Adipocyte (in vitro differentiated cells): ENCODE measurements at regions not wholly inside any gene's neighbourhood (a gene's known extent, or its start where the extent isn't known, plus 50 kb on each side); places are given as distances from the start of the nearest gene placed in this dataset.
A peak's percentile ranks its signal among the peaks of the same experiment; 100 is the strongest.

Experiments
- DNase-seq: peaks from one replicate; pipeline ENCODE4 v3.0.0-alpha.2; 2015; ENCODE audit warnings: low read depth
- H3K27me3 ChIP-seq: replicated peaks from 2 replicates; pipeline ENCODE4 v1.7.0; 2013; ENCODE audit warnings: mild to moderate bottlenecking, low read length, moderate library complexity; ENCODE audit not compliant: control insufficient read depth, insufficient read depth
- H3K36me3 ChIP-seq: 2 replicates; pipeline ENCODE4 v1.7.0; 2013; ENCODE audit warnings: low read length, mild to moderate bottlenecking, moderate library complexity; ENCODE audit not compliant: control insufficient read depth, insufficient read depth, severe bottlenecking
- H3K4me1 ChIP-seq: 2 replicates; pipeline ENCODE4 v1.7.0; 2013; ENCODE audit warnings: mild to moderate bottlenecking, low read length, moderate library complexity; ENCODE audit not compliant: control insufficient read depth, insufficient read depth
- H3K4me3 ChIP-seq: 2 replicates; pipeline ENCODE4 v1.7.0; 2013; ENCODE audit warnings: mild to moderate bottlenecking, low read length, moderate library complexity
- H3K9ac ChIP-seq: 2 replicates; pipeline ENCODE4 v1.7.0; 2013; ENCODE audit warnings: mild to moderate bottlenecking, low read length, moderate library complexity
- H3K9me3 ChIP-seq: 2 replicates; pipeline ENCODE4 v1.7.0; 2013; ENCODE audit warnings: mild to moderate bottlenecking, low read length, moderate library complexity; ENCODE audit not compliant: control insufficient read depth

GRCh38 chr20:60064554-60065196, 106.5 kb downstream of the CDH26 start:
- DNase-seq, result no peak
- no peak overlapping the region for H3K9ac ChIP-seq
- peaks cover 32% of the 10 kb centered on the region for H3K4me1 ChIP-seq
- no peaks in the 10 kb centered on the region for H3K36me3 ChIP-seq
- peaks cover 27% of the 10 kb centered on the region for H3K27me3 ChIP-seq
- H3K4me3 ChIP-seq, result no peak overlapping the region
- peaks cover 16% of the 10 kb centered on the region for H3K9me3 ChIP-seq

GRCh38 chr20:60065741-60066437, 107.7 kb downstream of the CDH26 start:
- Histone ChIP-seq H3K36me3 (no peaks in the 10 kb centered on the region), H3K4me3 (no peak overlapping the region), H3K9ac (no peak overlapping the region), H3K27me3 (peaks cover 38% of the 10 kb centered on the region), H3K4me1 (peaks cover 22% of the 10 kb centered on the region), H3K9me3 (peaks cover 16% of the 10 kb centered on the region)
- DNase-seq, result no peak

DNA sequence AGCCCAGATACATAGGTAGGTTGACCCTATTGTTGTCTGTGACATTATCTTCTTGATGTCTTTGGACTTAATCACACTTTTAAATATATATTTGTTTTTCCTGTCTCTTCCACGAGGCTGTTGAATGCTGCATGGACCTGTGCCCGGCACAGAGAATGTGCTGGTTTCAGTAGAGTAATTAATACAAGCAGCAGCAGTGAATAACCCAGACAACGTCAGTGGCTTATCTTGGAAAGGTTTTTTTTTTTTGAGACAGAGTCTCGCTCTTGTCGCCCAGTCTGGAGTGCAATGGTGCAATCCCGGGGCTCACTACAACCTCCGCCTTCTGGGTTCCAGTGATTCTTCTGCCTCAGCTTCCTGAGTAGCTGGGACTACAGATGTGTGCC, 108.2 kb downstream of the CDH26 start:
- peaks cover 16% of the 10 kb centered on the region for H3K9me3 ChIP-seq
- no peak overlapping the region for H3K9ac ChIP-seq
- DNase-seq, result no peak
- no peaks in the 10 kb centered on the region for H3K36me3 ChIP-seq
- no peak overlapping the region for H3K4me3 ChIP-seq
- peaks cover 19% of the 10 kb centered on the region for H3K4me1 ChIP-seq
- peaks cover 43% of the 10 kb centered on the region for H3K27me3 ChIP-seq

DNA sequence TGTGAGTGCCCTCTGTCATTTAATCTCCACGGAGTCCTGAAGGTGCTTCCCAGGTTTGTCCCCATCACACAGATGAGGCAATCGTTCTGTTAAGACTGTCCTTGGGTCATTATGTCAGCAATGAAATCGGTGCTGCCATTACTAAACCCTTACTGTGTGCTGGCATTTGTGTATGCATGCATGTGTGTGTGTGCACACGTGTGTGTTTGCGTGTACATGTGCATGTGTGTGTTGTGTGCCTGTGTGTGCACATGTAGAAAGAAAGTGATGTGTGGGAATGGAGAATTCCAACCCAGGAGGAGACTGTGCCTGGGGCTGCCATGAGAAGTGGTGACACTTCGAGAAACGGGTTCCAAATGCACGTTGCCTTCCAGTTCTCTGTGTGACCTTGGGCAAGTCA, 110.3 kb downstream of the CDH26 start:
- Histone ChIP-seq H3K9me3 (peaks cover 25% of the 10 kb centered on the region), H3K27me3 (peaks cover 43% of the 10 kb centered on the region), H3K9ac (no peak overlapping the region), H3K36me3 (no peaks in the 10 kb centered on the region), H3K4me3 (no peak overlapping the region), H3K4me1 (peaks cover 4% of the 10 kb centered on the region)
- no peak for DNase-seq

DNA sequence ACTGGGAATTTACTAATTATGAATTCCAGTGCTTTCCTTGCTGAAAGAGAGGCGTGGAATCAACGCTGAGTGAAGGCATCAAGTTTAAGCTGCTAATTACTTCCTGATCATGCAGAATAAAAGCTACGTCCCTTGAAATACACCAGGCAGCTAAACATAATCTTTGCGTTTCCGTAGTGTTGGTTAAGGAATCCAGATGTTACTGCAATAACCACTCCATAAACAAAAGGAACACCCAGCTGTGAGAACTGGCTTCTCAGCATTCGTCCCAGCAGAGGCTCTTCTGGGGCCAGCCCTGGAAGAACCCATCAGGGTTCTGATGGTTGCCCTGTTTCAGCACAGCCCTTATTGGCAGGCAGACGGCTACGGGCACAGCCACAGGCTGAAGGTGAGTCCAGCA, 111.4 kb downstream of the CDH26 start:
- no peak for DNase-seq
- Histone ChIP-seq H3K4me1 (no peaks in the 10 kb centered on the region), H3K27me3 (peaks cover 43% of the 10 kb centered on the region), H3K36me3 (no peaks in the 10 kb centered on the region), H3K4me3 (no peak overlapping the region), H3K9me3 (peaks cover 25% of the 10 kb centered on the region), H3K9ac (no peak overlapping the region)

- no peak for DNase-seq
- Histone ChIP-seq H3K4me3 (no peak overlapping the region), H3K9ac (no peak overlapping the region), H3K9me3 (peaks cover 20% of the 10 kb centered on the region), H3K4me1 (no peaks in the 10 kb centered on the region), H3K27me3 (peaks cover 40% of the 10 kb centered on the region), H3K36me3 (no peaks in the 10 kb centered on the region)
Measured at GRCh38 chr20:60070791-60071190, 112.6 kb downstream of the CDH26 start.

DNA sequence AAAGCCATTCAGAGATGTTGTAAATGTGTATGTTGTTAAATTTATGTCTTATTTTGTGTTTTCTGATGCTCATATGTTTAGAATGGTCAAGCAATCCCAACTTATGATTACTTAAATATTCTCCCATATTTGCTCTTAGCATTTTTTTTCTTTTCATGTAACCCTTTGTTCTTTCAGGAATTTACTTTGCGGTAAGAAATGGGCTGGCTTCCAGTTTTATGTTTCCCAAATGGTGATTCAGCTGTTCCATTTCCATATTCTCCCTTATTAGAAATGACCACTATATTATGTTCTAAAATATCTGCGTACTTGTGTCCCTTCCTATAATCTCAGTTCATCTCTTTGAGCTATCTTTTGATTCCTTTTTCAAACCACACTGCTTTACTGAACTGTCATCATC, 113.7 kb downstream of the CDH26 start:
- no peak for DNase-seq
- H3K9ac ChIP-seq, result no peak overlapping the region
- no peak overlapping the region for H3K4me3 ChIP-seq
- H3K4me1 ChIP-seq, result no peaks in the 10 kb centered on the region
- no peaks in the 10 kb centered on the region for H3K36me3 ChIP-seq
- H3K27me3 ChIP-seq, result peaks cover 40% of the 10 kb centered on the region
- peaks cover 11% of the 10 kb centered on the region for H3K9me3 ChIP-seq

DNA sequence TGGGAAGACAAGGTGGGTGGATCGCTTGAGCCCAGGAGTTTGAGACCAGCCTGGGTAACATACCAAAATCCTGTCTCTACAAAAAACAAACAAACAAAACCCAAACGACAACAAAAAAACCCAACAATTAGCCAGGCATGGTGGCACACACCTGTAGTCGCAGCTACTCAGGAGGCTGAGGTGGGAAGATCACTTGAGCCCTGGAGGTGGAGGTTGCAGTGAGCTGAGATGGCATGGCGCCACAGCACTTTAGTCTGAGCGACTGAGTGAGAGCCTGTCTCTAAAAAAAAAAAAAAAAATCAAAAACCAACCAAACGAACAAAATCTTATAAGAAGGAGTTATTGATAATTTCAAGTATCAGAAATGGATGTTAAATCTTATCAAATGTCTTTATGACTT, 114.9 kb downstream of the CDH26 start:
- H3K27me3 ChIP-seq, result peaks cover 36% of the 10 kb centered on the region
- no peaks in the 10 kb centered on the region for H3K36me3 ChIP-seq
- H3K4me3 ChIP-seq, result no peak overlapping the region
- peaks cover 11% of the 10 kb centered on the region for H3K9me3 ChIP-seq
- H3K9ac ChIP-seq, result no peak overlapping the region
- DNase-seq, result no peak
- H3K4me1 ChIP-seq, result no peaks in the 10 kb centered on the region

GRCh38 chr20:60073504-60073903, 115.3 kb downstream of the CDH26 start:
- Histone ChIP-seq H3K27me3 (peaks cover 31% of the 10 kb centered on the region), H3K36me3 (no peaks in the 10 kb centered on the region)
- no peak for DNase-seq

DNA sequence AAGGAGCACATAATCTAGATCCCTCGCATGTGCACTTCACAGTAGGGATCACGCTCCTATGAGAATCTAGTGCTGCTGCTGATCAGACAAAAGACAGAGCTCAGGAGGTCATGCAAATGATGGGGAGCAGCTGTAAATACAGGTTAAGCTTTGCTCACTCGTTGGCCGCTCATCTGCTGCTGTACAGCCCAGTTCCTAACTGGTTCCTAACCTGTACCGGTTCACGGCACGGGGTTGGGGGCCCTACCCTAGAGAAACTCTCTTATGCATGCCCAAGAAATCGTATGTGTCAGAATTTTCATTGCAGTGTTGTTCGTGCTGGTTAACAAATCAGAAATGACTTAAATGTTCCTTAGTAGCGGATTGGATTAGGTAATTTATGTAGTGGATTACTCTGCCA, 116.1 kb downstream of the CDH26 start:
- no peak overlapping the region for H3K4me3 ChIP-seq
- no peaks in the 10 kb centered on the region for H3K4me1 ChIP-seq
- H3K9ac ChIP-seq, result no peak overlapping the region
- H3K36me3 ChIP-seq, result no peaks in the 10 kb centered on the region
- H3K27me3 ChIP-seq, result peaks cover 24% of the 10 kb centered on the region
- H3K9me3 ChIP-seq, result peaks cover 9% of the 10 kb centered on the region
- no peak for DNase-seq

More at GRCh38 chr20:60073504-60073903, 115.3 kb downstream of the CDH26 start:
- Histone ChIP-seq H3K4me1 (no peaks in the 10 kb centered on the region), H3K4me3 (no peak overlapping the region), H3K9me3 (peaks cover 9% of the 10 kb centered on the region), H3K9ac (no peak overlapping the region)

GRCh38 chr20:60078351-60079250, 120.4 kb downstream of the CDH26 start:
- no peak overlapping the region for H3K4me3 ChIP-seq
- H3K9ac ChIP-seq, result no peak overlapping the region
- H3K36me3 ChIP-seq, result no peaks in the 10 kb centered on the region
- peak; percentile 31 for DNase-seq
- peaks cover 24% of the 10 kb centered on the region for H3K27me3 ChIP-seq
- no peaks in the 10 kb centered on the region for H3K4me1 ChIP-seq
- H3K9me3 ChIP-seq, result no peaks in the 10 kb centered on the region
